ENCODE measurements at regions not wholly inside any gene's neighbourhood (a gene's known extent, or its start where the extent isn't known, plus 50 kb on each side); places are given as distances from the start of the nearest gene placed in this dataset.

DNA sequence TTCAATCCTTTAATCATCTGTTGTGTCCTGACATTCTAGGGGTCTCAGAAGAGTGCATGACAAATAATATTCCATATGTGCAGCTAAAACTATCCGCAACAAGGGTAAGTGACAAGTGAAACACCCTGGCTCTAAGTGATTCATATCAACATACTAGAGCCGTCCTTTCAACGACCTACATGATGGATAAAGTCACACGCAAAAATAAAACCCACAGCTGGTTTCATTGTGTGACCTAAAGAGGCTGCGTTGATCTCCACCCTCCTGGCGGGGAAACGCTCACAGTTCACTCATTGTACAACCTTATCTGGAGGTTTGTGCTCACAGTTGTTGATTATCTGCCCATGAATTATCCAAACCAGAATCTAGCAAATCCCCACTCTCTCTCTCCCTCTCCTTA lies 365.3 kb upstream of the PKN2 start:
- no peak overlapping the region for H3K27ac ChIP-seq (ENCODE audit: low read depth, low read length)
- ChIA-PET CTCF (ENCODE audit: partially characterized antibody) (no interaction called here), POLR2A (ENCODE audit: partially characterized antibody) (no interaction called here)
- H3K27me3 Mint-ChIP-seq: peaks cover 0 to 2% of the 10 kb centered on the region in 2 donors
- no peak for DNase-seq
- H3K4me1 ChIP-seq (ENCODE audit: insufficient read depth, low read length): no peaks in the 10 kb centered on the region
- no peaks in the 10 kb centered on the region for H3K36me3 ChIP-seq (ENCODE audit: insufficient read depth, low read length)
- intact Hi-C loops (cut with micrococcal nuclease): no loop called here
- H3K27me3 ChIP-seq (ENCODE audit: insufficient read depth, low read length): no peaks in the 10 kb centered on the region
- no peak overlapping the region for H3K4me3 Mint-ChIP-seq
- H3K4me1 Mint-ChIP-seq: no peaks in the 10 kb centered on the region
- no peak overlapping the region for H3K27ac Mint-ChIP-seq
- H3K4me3 ChIP-seq (ENCODE audit: low read length in 2 of 2): no peak overlapping the region
- H3K36me3 Mint-ChIP-seq: no peaks in the 10 kb centered on the region
- H3K9me3 Mint-ChIP-seq: peaks cover 0 to 3% (median 0%) of the 10 kb centered on the region in 8 donors
- no peaks in the 10 kb centered on the region for H3K9me3 ChIP-seq (ENCODE audit: control insufficient read depth in 1 of 2, low read length in 2 of 2)

GRCh38 chr1:88320291-88320690 lies 363.8 kb upstream of the PKN2 start:
- H3K27me3 ChIP-seq (ENCODE audit: insufficient read depth, low read length): no peaks in the 10 kb centered on the region
- intact Hi-C loops (cut with micrococcal nuclease): no loop called here

GRCh38 chr1:88321706-88322105 lies 362.4 kb upstream of the PKN2 start:
- ChIA-PET POLR2A (ENCODE audit: partially characterized antibody) (no interaction called here), CTCF (ENCODE audit: partially characterized antibody) (no interaction called here)
- Mint-ChIP-seq H3K36me3 (no peaks in the 10 kb centered on the region), H3K4me3 (no peak overlapping the region), H3K9me3 (peaks cover 0 to 2% (median 0%) of the 10 kb centered on the region in 8 donors), H3K27me3 (no peaks in the 10 kb centered on the region), H3K4me1 (no peaks in the 10 kb centered on the region), H3K27ac (no peak overlapping the region)
- H3K36me3 ChIP-seq (ENCODE audit: insufficient read depth, low read length): no peaks in the 10 kb centered on the region
- no peak for DNase-seq
- no peaks in the 10 kb centered on the region for H3K27me3 ChIP-seq (ENCODE audit: insufficient read depth, low read length)
- no peaks in the 10 kb centered on the region for H3K4me1 ChIP-seq (ENCODE audit: insufficient read depth, low read length)
- intact Hi-C loops (cut with micrococcal nuclease): no loop called here
- H3K9me3 ChIP-seq (ENCODE audit: control insufficient read depth in 1 of 2, low read length in 2 of 2): no peaks in the 10 kb centered on the region
- no peak overlapping the region for H3K4me3 ChIP-seq (ENCODE audit: low read length in 2 of 2)
- no peak overlapping the region for H3K27ac ChIP-seq (ENCODE audit: low read depth, low read length)

More at GRCh38 chr1:88320291-88320690, 363.8 kb upstream of the PKN2 start:
- peaks cover 0 to 2% (median 0%) of the 10 kb centered on the region in 8 donors for H3K9me3 Mint-ChIP-seq
- H3K36me3 Mint-ChIP-seq: no peaks in the 10 kb centered on the region
- CTCF ChIA-PET (ENCODE audit: partially characterized antibody): no interaction called here
- Histone ChIP-seq H3K36me3 (ENCODE audit: insufficient read depth, low read length) (no peaks in the 10 kb centered on the region), H3K27ac (ENCODE audit: low read depth, low read length) (no peak overlapping the region), H3K4me1 (ENCODE audit: insufficient read depth, low read length) (no peaks in the 10 kb centered on the region), H3K9me3 (ENCODE audit: control insufficient read depth in 1 of 2, low read length in 2 of 2) (no peaks in the 10 kb centered on the region), H3K4me3 (ENCODE audit: low read length in 2 of 2) (no peak overlapping the region)
- H3K27ac Mint-ChIP-seq: no peak overlapping the region
- H3K4me3 Mint-ChIP-seq: no peak overlapping the region
- no peak for DNase-seq
- POLR2A ChIA-PET (ENCODE audit: partially characterized antibody): no interaction called here
- no peaks in the 10 kb centered on the region for H3K27me3 Mint-ChIP-seq
- no peaks in the 10 kb centered on the region for H3K4me1 Mint-ChIP-seq

- CTCF ChIA-PET (ENCODE audit: partially characterized antibody): no interaction called here
- no peak overlapping the region for H3K4me3 ChIP-seq (ENCODE audit: low read length in 2 of 2)
- no peaks in the 10 kb centered on the region for H3K9me3 ChIP-seq (ENCODE audit: control insufficient read depth in 1 of 2, low read length in 2 of 2)
- no peak overlapping the region for H3K4me3 Mint-ChIP-seq
- POLR2A ChIA-PET (ENCODE audit: partially characterized antibody): no interaction called here
- H3K27me3 Mint-ChIP-seq: no peaks in the 10 kb centered on the region
- intact Hi-C loops (cut with micrococcal nuclease): no loop called here
- no peaks in the 10 kb centered on the region for H3K4me1 Mint-ChIP-seq
- no peaks in the 10 kb centered on the region for H3K36me3 Mint-ChIP-seq
- H3K27me3 ChIP-seq (ENCODE audit: insufficient read depth, low read length): no peaks in the 10 kb centered on the region
- no peak for DNase-seq
- H3K36me3 ChIP-seq (ENCODE audit: insufficient read depth, low read length): no peaks in the 10 kb centered on the region
- no peak overlapping the region for H3K27ac Mint-ChIP-seq
- peaks cover 0 to 2% (median 0%) of the 10 kb centered on the region in 8 donors for H3K9me3 Mint-ChIP-seq
- no peak overlapping the region for H3K27ac ChIP-seq (ENCODE audit: low read depth, low read length)
- H3K4me1 ChIP-seq (ENCODE audit: insufficient read depth, low read length): no peaks in the 10 kb centered on the region
Measured at GRCh38 chr1:88324899-88325298, 359.2 kb upstream of the PKN2 start.

DNA sequence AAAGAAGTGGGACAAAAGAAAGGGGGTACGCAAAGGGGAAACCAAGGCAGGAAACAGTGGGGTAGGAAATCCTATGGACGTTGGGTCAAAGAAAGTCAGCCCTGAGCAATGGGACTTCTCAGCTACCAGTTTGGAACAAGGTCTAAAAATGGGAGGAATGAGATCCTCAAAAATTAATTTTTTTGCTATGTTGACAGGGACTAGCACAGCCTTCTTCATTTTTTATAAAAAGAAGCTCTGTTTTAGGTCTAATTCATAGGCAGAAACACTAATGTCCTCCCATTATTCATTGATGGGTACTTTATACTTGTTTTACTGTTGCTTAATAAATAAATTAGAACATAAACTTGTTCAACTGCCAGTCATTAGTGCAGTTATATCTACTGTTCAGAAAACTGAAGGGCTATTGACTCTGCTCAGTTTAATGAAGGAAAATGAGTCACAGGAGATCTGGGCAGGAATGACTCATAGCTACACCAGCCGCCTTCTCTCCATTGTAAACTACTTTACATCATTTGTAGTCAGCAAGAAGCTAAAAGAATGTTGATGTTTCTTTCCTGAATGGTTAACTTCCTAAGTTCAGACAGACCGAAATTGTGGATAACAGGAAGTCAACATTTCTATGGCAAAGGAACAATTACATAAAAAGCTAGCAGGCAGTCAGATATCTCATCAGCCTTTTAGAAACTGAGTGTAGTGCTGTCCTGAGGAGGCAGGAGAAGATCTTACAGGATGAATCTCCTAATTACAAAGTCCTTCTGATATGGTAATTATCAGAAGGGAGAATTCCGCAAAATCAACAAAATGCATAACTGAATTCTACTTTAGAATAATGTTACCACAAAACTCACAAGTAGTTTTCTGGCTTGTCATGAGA lies 356.4 kb upstream of the PKN2 start:
- POLR2A ChIA-PET (ENCODE audit: partially characterized antibody): no interaction called here
- Mint-ChIP-seq H3K36me3 (no peaks in the 10 kb centered on the region), H3K4me3 (no peak overlapping the region), H3K4me1 (no peaks in the 10 kb centered on the region), H3K27me3 (no peaks in the 10 kb centered on the region), H3K27ac (no peak overlapping the region), H3K9me3 (peaks cover 0 to 2% (median 0%) of the 10 kb centered on the region in 8 donors)
- no peak for DNase-seq
- Histone ChIP-seq H3K9me3 (ENCODE audit: control insufficient read depth in 1 of 2, low read length in 2 of 2) (no peaks in the 10 kb centered on the region), H3K4me3 (ENCODE audit: low read length in 2 of 2) (no peak overlapping the region), H3K36me3 (ENCODE audit: insufficient read depth, low read length) (no peaks in the 10 kb centered on the region), H3K27ac (ENCODE audit: low read depth, low read length) (no peak overlapping the region), H3K27me3 (ENCODE audit: insufficient read depth, low read length) (no peaks in the 10 kb centered on the region), H3K4me1 (ENCODE audit: insufficient read depth, low read length) (no peaks in the 10 kb centered on the region)
- CTCF ChIA-PET (ENCODE audit: partially characterized antibody): no interaction called here
- intact Hi-C loops (cut with micrococcal nuclease): no loop called here

GRCh38 chr1:88330201-88330600 lies 353.9 kb upstream of the PKN2 start:
- peaks cover 0 to 2% (median 0%) of the 10 kb centered on the region in 8 donors for H3K9me3 Mint-ChIP-seq
- H3K9me3 ChIP-seq (ENCODE audit: control insufficient read depth in 1 of 2, low read length in 2 of 2): no peaks in the 10 kb centered on the region
- H3K36me3 ChIP-seq (ENCODE audit: insufficient read depth, low read length): no peaks in the 10 kb centered on the region
- no peak for DNase-seq
- no peaks in the 10 kb centered on the region for H3K4me1 Mint-ChIP-seq
- intact Hi-C loops (cut with micrococcal nuclease): no loop called here
- H3K27ac Mint-ChIP-seq: no peak overlapping the region
- no peaks in the 10 kb centered on the region for H3K4me1 ChIP-seq (ENCODE audit: insufficient read depth, low read length)
- H3K27me3 ChIP-seq (ENCODE audit: insufficient read depth, low read length): no peaks in the 10 kb centered on the region
- no peaks in the 10 kb centered on the region for H3K27me3 Mint-ChIP-seq
- no peak overlapping the region for H3K4me3 Mint-ChIP-seq
- H3K27ac ChIP-seq (ENCODE audit: low read depth, low read length): no peak overlapping the region
- H3K4me3 ChIP-seq (ENCODE audit: low read length in 2 of 2): no peak overlapping the region
- CTCF ChIA-PET (ENCODE audit: partially characterized antibody): no interaction called here
- H3K36me3 Mint-ChIP-seq: no peaks in the 10 kb centered on the region
- POLR2A ChIA-PET (ENCODE audit: partially characterized antibody): no interaction called here

DNA sequence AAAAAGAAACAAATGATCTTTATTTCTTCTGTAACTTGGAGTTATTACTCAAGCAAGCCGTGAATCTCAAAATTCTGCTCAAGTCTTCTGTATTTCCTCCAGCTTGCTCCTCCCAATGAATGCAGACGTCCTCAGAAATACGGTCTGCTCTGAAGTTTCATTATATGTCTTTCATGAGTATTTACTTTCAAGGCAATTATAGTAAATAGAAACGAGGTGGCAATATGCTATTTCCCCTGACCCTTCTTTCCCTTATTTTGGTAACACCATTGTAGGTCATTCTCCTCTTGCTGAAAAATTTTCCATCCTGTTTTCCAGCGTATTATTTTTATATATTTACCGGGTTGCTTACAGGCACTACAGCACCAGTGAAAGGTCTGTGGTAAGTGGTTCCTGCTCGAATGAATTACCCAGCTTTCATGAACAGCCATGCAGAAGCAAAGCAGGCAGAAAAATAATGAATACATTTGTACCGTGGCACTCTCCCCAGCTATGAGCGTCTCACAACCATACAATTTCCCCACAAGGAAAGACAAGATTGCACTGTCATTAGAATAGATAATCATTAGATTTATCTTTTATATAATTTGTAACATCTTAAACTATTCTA lies 350.9 kb upstream of the PKN2 start:
- intact Hi-C loops (cut with micrococcal nuclease): no loop called here

More for the DNA sequence above, 350.9 kb upstream of the PKN2 start:
- no peaks in the 10 kb centered on the region for H3K36me3 ChIP-seq (ENCODE audit: insufficient read depth, low read length)
- H3K4me1 ChIP-seq (ENCODE audit: insufficient read depth, low read length): no peaks in the 10 kb centered on the region
- ChIA-PET CTCF (ENCODE audit: partially characterized antibody) (no interaction called here), POLR2A (ENCODE audit: partially characterized antibody) (no interaction called here)
- DNase-seq: no peak
- H3K4me3 ChIP-seq (ENCODE audit: low read length in 2 of 2): no peak overlapping the region
- no peaks in the 10 kb centered on the region for H3K27me3 ChIP-seq (ENCODE audit: insufficient read depth, low read length)
- peaks cover 0 to 2% of the 10 kb centered on the region in 2 donors for H3K27me3 Mint-ChIP-seq
- H3K36me3 Mint-ChIP-seq: no peaks in the 10 kb centered on the region
- no peak overlapping the region for H3K27ac ChIP-seq (ENCODE audit: low read depth, low read length)
- no peaks in the 10 kb centered on the region for H3K4me1 Mint-ChIP-seq
- H3K9me3 ChIP-seq (ENCODE audit: control insufficient read depth in 1 of 2, low read length in 2 of 2): no peaks in the 10 kb centered on the region
- peaks cover 0 to 2% (median 0%) of the 10 kb centered on the region in 8 donors for H3K9me3 Mint-ChIP-seq
- H3K27ac Mint-ChIP-seq: no peak overlapping the region
- no peak overlapping the region for H3K4me3 Mint-ChIP-seq

Data from CD4-positive, alpha-beta memory T cell (primary cell).